HPDE6-E6E7 (cell line): ENCODE measurements at regions not wholly inside any gene's neighbourhood (a gene's known extent, or its start where the extent isn't known, plus 50 kb on each side); places are given as distances from the start of the nearest gene placed in this dataset.
"Not testable (repeated sequence)": the region's sequence is repeated elsewhere in the genome, so short reads cannot be mapped to it uniquely, and the experiment has no call there.

ENCODE experiments used
- DNase-seq: peaks from one replicate; pipeline ENCODE4 v3.0.0; 2011; ENCODE audit warnings: missing footprints; ENCODE audit errors: extremely low spot score

GRCh38 chr9:89670801-89671434 is 66.1 kb downstream of the GADD45G start:
- DNase-seq: no peak

- DNase-seq: no peak
Measured at GRCh38 chr9:89674667-89675057, 69.8 kb downstream of the GADD45G start.

GRCh38 chr9:89675058-89675742 is 70.4 kb downstream of the GADD45G start:
- DNase-seq: no peak

GRCh38 chr9:89676281-89676680 is 71.5 kb downstream of the GADD45G start:
- DNase-seq: no peak

GRCh38 chr9:89677702-89678395 is 73.0 kb downstream of the GADD45G start:
- no peak for DNase-seq

GRCh38 chr9:89678396-89679015 is 73.7 kb downstream of the GADD45G start:
- DNase-seq: no peak

GRCh38 chr9:89679016-89679415 is 74.2 kb downstream of the GADD45G start:
- no peak for DNase-seq

- no peak for DNase-seq
Measured at GRCh38 chr9:89679581-89679980, 74.8 kb downstream of the GADD45G start.

- no peak for DNase-seq
Measured at GRCh38 chr9:89680547-89681467, 76.0 kb downstream of the GADD45G start.

- not testable (repeated sequence) for DNase-seq
Measured at GRCh38 chr9:89681468-89681859, 76.7 kb downstream of the GADD45G start.

GRCh38 chr9:89683626-89684025 is 78.8 kb downstream of the GADD45G start:
- no peak for DNase-seq

- DNase-seq: no peak
Measured at GRCh38 chr9:89684218-89684617, 79.4 kb downstream of the GADD45G start.

GRCh38 chr9:89684912-89685636 is 80.3 kb downstream of the GADD45G start:
- DNase-seq: no peak

- no peak for DNase-seq
Measured at GRCh38 chr9:89685698-89686097, 80.9 kb downstream of the GADD45G start.

GRCh38 chr9:89686126-89686525 is 81.3 kb downstream of the GADD45G start:
- peak; percentile 85 for DNase-seq

GRCh38 chr9:89686621-89687020 is 81.8 kb downstream of the GADD45G start:
- no peak for DNase-seq

- no peak for DNase-seq
Measured at GRCh38 chr9:89687188-89687587, 82.4 kb downstream of the GADD45G start.

- DNase-seq: no peak
Measured at GRCh38 chr9:89687848-89688247, 83.0 kb downstream of the GADD45G start.

GRCh38 chr9:89689321-89689720 is 84.5 kb downstream of the GADD45G start:
- not testable (repeated sequence) for DNase-seq

GRCh38 chr9:89690334-89690912 is 85.6 kb downstream of the GADD45G start:
- DNase-seq: no peak
